GM21737 (cell line): ENCODE measurements at regions not wholly inside any gene's neighbourhood (a gene's known extent, or its start where the extent isn't known, plus 50 kb on each side); places are given as distances from the start of the nearest gene placed in this dataset.
"Not testable (repeated sequence)": the region's sequence is repeated elsewhere in the genome, so short reads cannot be mapped to it uniquely, and the experiment has no call there.

ENCODE experiments used
- ATAC-seq: cut with Tn5 transposase; IDR thresholded peaks from one replicate; pipeline ENCODE4 v1.9.1; 2021; ENCODE audit warnings: mild to moderate bottlenecking, moderate library complexity; ENCODE audit not compliant: unreplicated experiment

DNA sequence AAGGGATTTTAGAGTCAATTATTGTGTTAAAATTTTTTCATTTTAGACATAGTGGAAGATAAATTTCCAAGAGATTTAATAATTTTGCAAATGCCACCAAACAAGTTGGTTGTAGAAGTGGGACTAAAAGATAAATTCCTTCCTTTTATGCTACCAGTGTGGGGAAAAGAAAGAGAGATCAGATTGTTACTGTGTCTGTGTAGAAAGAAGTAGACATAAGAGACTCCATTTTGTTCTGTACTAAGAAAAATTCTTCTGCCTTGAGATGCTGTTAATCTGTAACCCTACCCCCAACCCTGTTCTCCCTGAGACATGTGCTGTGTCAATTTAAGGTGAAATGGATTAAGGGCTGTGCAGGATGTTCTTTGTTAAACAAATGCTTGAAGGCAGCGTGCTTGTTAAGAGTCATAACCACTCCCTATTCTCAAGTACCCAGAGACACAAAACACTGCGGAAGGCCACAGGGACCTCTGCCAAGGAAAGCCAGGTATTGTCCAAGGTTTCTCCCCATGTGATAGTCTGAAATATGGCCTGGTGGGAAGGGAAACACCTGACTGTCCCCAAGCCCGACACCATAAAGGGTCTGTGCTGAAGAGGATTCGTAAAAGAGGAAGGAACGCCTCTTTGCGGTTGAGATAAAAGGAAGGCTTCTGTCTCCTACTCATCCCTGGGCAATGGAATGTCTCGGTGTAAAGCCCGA is 117.0 kb downstream of the CEP44 start:
- not testable (repeated sequence) for ATAC-seq

- ATAC-seq: no peak
Observed at GRCh38 chr4:174398728-174399127, 115.0 kb downstream of the CEP44 start.

DNA sequence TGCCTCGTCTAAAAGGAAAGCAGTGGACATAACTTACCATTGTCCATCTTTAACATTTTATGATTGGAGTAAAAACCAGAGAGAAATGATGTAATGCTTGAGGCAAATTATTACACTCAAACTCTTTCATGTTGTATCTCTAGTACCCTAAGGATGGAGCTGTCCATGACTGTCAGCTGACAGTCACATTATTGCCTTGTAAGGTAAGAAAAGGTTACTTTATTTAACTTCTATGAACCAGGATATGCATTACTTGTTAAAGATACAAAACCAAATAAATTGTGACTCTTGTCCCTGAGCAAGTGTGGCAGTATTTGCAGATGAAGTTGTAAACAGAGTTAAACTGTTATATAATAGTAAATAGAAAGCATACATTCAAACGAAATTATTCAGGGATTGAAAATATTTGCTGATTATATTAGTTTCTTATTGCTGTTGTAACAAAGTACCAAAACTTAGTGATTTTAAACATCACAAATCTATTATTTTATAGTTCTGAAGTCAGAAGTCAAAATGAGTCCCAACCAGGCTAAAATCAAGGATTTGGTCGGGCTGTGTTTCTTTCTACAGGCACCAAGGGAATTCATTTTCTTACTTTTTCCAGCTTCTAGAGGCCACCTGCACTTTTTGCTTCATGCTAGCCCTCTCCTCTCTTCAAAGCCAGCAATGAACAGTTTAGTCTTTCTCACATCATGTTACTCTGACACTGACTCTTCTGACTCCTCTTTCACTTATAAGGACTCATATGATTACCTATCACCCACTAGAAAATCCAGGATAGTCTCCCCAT is 113.8 kb downstream of the CEP44 start:
- ATAC-seq: no peak

GRCh38 chr4:174396599-174397110 is 112.9 kb downstream of the CEP44 start:
- ATAC-seq: no peak

GRCh38 chr4:174394915-174395314 is 111.2 kb downstream of the CEP44 start:
- no peak for ATAC-seq

GRCh38 chr4:174389439-174389838 is 105.7 kb downstream of the CEP44 start:
- no peak for ATAC-seq

- no peak for ATAC-seq
Observed at GRCh38 chr4:174388461-174389145, 104.9 kb downstream of the CEP44 start.

GRCh38 chr4:174387721-174388120 is 104.0 kb downstream of the CEP44 start:
- no peak for ATAC-seq

- no peak for ATAC-seq
Observed at GRCh38 chr4:174387143-174387542, 103.4 kb downstream of the CEP44 start.

GRCh38 chr4:174383783-174384182 is 100.1 kb downstream of the CEP44 start:
- ATAC-seq: no peak

- ATAC-seq: not testable (repeated sequence)
Observed at GRCh38 chr4:174382938-174383605, 99.4 kb downstream of the CEP44 start.
